ENCODE measurements at regions not wholly inside any gene's neighbourhood (a gene's known extent, or its start where the extent isn't known, plus 50 kb on each side); places are given as distances from the start of the nearest gene placed in this dataset.

DNA sequence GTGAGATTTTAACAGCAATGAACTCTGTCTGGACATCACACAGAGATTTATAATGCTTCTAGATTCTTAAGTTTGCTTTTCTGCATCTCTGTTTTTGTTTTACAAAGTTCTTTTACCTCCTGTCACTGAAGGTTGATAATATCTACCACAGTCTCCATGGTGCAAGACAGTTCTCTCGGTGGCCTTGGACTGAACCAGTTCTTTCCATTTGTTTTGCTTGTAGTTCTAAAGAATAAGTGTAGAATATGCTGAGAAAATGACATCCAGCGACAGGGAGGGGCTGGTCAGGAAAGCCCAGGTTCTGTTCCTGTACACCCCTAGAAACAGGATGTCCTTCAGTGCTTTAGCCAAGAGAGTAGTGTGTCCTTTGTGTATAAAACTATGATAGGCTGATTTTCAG lies 1079.5 kb upstream of the INTU start:
- no peak for ATAC-seq
- H3K4me1 ChIP-seq, result no peaks in the 10 kb centered on the region
- H3K27me3 ChIP-seq, result no peaks in the 10 kb centered on the region
- TF ChIP-seq POLR2A (IDR thresholded peaks at IDR 0.05) (no peak), POLR2AphosphoS5 (IDR thresholded peaks at IDR 0.05) (no peak), CTCF (IDR thresholded peaks at IDR 0.05) (no peak), EP300 (IDR thresholded peaks at IDR 0.05) (no peak)
- 50 to 83% methylated on average over 1 to 2 of the region's 2 CpGs for WGBS, 2 donors (ENCODE audit: low coverage in 1 of 2)
- H3K4me3 ChIP-seq, result no peak overlapping the region
- no peaks in the 10 kb centered on the region for H3K36me3 ChIP-seq
- no peaks in the 10 kb centered on the region for H3K9me3 ChIP-seq
- no peak overlapping the region for H3K27ac ChIP-seq

DNA sequence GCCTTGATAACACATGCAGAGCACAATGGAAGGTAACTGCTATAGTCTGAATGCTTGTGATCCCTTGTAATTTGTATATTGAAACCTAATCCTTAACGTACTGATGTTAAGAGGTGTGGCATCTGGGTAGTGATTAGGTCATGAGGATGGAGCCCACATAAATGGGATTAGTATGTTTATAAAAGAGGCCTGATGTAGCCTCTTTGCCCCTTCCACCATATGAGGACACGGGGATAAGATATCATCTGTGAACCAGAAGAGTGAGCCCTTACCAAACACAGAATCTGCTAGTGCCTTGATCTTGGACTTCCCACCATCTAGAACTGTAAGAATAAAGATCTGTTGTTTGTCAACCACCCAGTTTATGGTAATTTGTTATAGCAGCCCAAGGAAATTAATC lies 1074.2 kb upstream of the INTU start:
- ATAC-seq, result no peak
- TF ChIP-seq CTCF (IDR thresholded peaks at IDR 0.05), result no peak
- no peak for TF ChIP-seq POLR2A (IDR thresholded peaks at IDR 0.05)
- Histone ChIP-seq H3K9me3 (peaks cover 0 to 9% (median 0%) of the 10 kb centered on the region in 3 donors), H3K27ac (no peak overlapping the region), H3K4me1 (no peaks in the 10 kb centered on the region), H3K27me3 (no peaks in the 10 kb centered on the region), H3K36me3 (no peaks in the 10 kb centered on the region), H3K4me3 (no peak overlapping the region)
- WGBS, 2 donors (ENCODE audit: low coverage in 1 of 2), result 78% methylated on average over 2 of the region's 2 CpGs; no CpG with 5 or more reads in 1 of the 2 donors

DNA sequence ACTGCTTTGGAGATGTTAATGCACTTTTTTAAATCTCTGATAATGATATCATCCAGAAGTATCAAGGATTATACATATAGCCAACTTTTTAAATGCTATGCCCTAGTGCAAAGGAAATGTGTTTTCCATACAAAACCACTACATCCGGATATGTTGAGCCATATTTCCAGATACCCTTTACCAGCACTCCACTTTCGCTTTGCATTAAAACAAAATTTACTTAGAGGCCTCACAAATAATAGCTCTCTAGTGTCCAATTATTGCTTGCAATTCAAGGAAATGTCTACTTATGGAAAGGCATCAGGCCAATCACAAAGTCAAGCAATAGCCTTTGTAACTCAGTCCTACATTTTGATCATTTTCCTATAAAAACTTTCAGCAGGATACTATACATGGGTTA lies 1072.8 kb upstream of the INTU start:
- Histone ChIP-seq H3K4me3 (no peak overlapping the region), H3K9me3 (peaks cover 0 to 9% (median 0%) of the 10 kb centered on the region in 3 donors), H3K27ac (no peak overlapping the region), H3K36me3 (no peaks in the 10 kb centered on the region), H3K4me1 (no peaks in the 10 kb centered on the region), H3K27me3 (no peaks in the 10 kb centered on the region)
- TF ChIP-seq POLR2AphosphoS5 (IDR thresholded peaks at IDR 0.05) (no peak), POLR2A (IDR thresholded peaks at IDR 0.05) (no peak), EP300 (IDR thresholded peaks at IDR 0.05) (no peak), CTCF (IDR thresholded peaks at IDR 0.05) (no peak)
- ATAC-seq, result no peak
- WGBS, 2 donors (ENCODE audit: low coverage in 1 of 2), result 43 to 47% methylated on average over 2 of the region's 2 CpGs

DNA sequence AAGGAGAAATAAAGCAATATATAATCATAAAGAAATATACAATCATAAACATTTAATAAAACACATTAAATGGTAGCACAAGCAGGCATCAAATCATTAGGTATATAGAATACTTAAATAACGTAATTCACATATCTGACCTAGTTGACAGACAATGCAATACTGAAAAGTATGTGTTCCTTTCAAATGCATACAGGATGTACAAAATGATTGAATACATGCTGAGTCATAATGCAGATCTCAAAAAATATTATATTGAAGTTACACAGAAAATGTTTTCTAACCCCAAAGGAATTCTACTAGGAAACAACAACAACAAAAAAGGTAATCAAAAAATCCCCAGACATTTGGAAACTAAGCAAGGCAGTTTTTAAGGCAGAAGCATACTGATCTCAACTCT lies 1072.0 kb upstream of the INTU start:
- H3K27me3 ChIP-seq, result no peaks in the 10 kb centered on the region
- TF ChIP-seq CTCF (IDR thresholded peaks at IDR 0.05), result no peak
- TF ChIP-seq POLR2A (IDR thresholded peaks at IDR 0.05), result no peak
- TF ChIP-seq EP300 (IDR thresholded peaks at IDR 0.05), result no peak
- no peak for TF ChIP-seq POLR2AphosphoS5 (IDR thresholded peaks at IDR 0.05)
- peaks cover 0 to 9% (median 0%) of the 10 kb centered on the region in 3 donors for H3K9me3 ChIP-seq
- H3K4me1 ChIP-seq, result no peaks in the 10 kb centered on the region
- no peaks in the 10 kb centered on the region for H3K36me3 ChIP-seq
- ATAC-seq, result no peak
- WGBS, 2 donors (ENCODE audit: low coverage in 1 of 2), result 79 to 80% methylated on average over 1 of the region's 1 CpG
- no peak overlapping the region for H3K27ac ChIP-seq
- no peak overlapping the region for H3K4me3 ChIP-seq

GRCh38 chr4:126563389-126563788 lies 1069.4 kb upstream of the INTU start:
- Histone ChIP-seq H3K4me3 (no peak overlapping the region), H3K27ac (no peak overlapping the region), H3K36me3 (no peaks in the 10 kb centered on the region), H3K9me3 (peaks cover 0 to 9% (median 0%) of the 10 kb centered on the region in 3 donors), H3K27me3 (no peaks in the 10 kb centered on the region), H3K4me1 (no peaks in the 10 kb centered on the region)
- 90 to 93% methylated on average over 11 of the region's 11 CpGs for WGBS, 2 donors (ENCODE audit: low coverage in 1 of 2)
- no peak for TF ChIP-seq POLR2AphosphoS5 (IDR thresholded peaks at IDR 0.05)
- TF ChIP-seq CTCF (IDR thresholded peaks at IDR 0.05), result no peak
- no peak for TF ChIP-seq EP300 (IDR thresholded peaks at IDR 0.05)
- no peak for TF ChIP-seq POLR2A (IDR thresholded peaks at IDR 0.05)
- ATAC-seq, result no peak
